Right renal pelvis (tissue), 4 donors: ENCODE measurements at regions not wholly inside any gene's neighbourhood (a gene's known extent, or its start where the extent isn't known, plus 50 kb on each side); places are given as distances from the start of the nearest gene placed in this dataset.

ENCODE experiments used
- DNase-seq, 4 donors: peaks; one replicate each; pipeline ENCODE4 v3.0.0-alpha.2; 2013; ENCODE audit warnings: low read depth in 4 of 4, low spot score in 3 of 4, missing footprints in 1 of 4

DNA sequence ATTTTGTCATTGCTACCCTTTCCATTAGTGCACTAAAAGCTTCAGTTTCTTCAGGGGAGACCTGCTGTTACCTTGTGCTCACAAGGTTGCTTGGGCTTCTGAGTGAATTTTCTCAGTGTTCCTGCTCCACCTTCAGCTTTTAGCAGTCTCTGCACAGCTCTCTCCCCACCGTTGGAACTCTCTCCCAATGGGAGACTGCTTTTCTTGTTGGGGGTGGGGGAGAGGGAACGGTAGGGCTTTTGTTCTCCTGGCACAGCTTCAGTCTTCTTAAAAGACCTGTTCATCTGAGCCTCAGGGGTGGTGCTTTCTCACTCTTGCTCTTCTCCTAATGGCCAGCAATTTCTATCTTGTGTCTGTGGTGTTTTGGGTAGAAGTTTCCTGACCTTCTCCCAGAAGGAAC, 915.7 kb downstream of the EFNA5 start:
- DNase-seq = no peak

DNA sequence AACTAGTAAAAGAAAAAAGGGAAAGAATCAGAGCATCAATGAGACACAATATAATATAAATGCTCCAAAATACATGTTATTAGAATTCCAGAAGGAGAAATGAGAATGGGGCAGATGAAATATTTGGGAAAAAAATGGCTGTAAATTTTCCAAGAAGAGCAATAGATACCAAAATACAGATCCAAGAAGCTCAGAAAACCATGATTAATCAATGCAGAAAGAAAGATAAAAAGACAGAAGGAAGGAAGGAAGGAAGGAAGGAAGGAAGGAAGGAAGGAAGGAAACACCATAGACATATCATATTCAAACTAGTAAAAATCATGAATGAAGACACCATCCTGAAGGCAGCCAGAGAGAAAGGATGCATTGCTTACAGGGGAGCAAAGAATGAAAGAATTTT, 920.9 kb downstream of the EFNA5 start:
- DNase-seq = no peak

DNA sequence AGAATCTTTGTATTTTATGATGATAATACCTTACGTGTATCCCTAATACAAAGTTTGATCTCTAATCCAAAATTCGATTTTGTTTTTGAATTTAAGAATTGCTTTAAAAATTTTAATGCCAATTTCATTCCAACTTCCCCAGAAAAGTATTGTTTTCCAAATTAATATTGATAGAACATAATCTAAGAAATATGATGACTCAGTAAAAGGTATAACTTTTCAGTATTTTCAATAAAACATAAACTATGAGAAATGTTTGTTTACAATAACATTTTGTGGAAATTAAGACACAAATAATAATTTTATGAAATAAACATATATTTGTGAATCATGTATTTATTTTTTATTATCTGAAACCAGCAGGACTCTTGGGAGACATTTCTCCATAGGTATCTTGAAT, 931.6 kb downstream of the EFNA5 start:
- no peak for DNase-seq

DNA sequence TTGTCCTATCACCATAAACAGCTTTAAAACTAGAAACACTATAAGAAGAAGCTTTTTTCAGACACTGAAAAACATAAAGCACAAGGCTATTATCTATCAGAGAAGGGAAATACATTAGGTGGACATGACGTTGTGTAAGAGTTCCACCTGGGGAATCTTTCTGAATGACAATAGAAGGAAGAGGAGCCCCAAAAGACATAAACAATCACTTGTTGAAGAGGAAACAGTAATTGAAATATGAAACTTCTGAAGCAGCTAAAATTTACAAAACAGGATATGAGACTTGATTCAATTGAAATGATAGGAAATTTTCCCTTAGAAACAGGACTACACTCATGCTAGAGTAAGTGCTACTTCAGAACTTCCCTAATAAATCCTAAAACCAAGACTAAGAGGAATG, 933.6 kb downstream of the EFNA5 start:
- DNase-seq = no peak

DNA sequence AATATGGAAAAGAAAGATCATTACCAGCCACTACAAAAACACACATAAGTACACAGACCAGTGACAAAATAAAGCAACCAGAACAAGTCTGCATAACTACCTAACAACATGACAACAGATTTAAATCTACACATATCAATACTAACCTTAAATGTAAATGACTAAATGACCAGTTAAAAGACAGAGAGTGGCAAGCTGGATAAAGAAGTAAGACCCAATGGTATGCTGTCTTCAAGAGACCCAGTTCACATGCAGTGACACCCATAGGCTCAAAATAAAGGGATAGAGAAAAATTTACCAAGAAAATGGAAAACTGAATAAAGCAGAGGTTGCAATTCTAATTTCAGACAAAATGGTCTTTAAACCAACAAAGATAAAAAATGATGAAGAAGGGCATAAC, 938.1 kb downstream of the EFNA5 start:
- DNase-seq = no peak

DNA sequence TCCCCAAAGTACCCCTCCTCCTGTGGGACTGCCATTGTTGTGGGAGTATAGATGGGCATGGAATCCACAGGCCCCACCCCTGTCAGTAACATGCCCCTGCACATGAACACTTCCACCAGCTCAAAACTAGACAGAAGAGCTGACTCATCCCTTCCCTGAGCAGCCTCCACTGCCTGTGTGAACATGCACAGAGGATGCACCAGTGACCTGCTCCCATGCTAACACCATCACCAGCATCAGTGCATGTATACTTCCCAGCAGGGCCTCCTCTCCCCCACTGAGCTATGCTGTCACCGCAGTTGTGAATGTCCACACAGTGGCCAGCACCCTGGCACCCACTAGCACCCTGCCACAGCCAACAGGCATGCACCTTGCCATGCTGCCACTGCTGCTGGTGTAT, 939.8 kb downstream of the EFNA5 start:
- DNase-seq = no peak

DNA sequence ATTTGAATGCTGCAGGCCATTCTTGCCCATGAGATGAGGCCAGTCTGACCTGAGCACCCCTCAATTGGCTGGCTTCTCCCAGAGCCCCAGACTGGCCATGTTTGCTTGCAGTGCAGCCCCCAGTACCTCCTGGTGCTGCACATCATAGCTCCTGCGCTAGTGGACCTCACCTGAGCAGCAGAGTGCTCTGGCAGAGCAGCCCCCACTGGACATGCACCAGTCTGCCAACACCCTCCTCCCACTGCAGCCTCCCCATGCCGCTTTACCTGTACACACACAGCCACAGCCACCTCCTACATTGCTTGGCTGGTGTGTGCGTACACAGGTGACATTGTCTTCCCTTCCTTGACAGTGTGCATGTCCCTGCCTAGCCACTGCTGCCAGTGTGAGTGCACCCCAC, 940.2 kb downstream of the EFNA5 start:
- DNase-seq = no peak

DNA sequence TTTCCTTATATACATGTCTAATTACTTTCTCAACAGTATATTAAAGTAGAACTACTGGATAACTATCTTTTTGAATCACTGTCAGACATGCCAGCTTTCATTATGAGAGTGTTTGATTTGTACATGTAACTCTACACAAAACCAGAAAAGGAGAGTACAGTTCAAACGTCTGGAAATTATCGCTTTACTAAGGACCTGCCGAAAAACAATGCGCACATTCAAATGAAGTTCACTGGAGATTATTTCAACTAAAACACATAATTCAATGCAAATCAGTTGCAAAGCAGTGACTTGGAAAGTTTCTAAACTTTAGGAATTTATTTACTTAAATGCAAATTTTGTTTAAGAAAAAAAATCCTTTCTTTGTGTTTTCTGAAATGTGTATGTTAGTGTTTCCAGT, 942.5 kb downstream of the EFNA5 start:
- no peak for DNase-seq

DNA sequence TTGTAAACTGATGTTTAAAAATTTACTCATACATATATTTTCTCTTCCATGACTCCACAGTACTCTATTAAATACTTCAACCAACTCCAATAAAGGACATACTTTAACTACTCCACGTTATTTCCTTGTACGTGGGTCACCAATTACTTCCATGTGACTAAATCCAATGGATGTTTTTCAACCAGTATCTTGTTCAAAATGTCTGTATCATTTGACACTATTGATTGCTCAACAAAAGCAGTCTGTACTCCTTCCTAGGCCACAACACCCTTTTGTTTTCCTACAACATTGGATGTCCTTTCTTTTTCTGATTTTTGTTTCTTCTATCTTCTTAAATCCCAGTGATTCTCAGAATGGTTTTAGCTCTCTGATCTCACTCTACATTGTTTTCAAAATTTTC, 943.7 kb downstream of the EFNA5 start:
- no peak for DNase-seq

DNA sequence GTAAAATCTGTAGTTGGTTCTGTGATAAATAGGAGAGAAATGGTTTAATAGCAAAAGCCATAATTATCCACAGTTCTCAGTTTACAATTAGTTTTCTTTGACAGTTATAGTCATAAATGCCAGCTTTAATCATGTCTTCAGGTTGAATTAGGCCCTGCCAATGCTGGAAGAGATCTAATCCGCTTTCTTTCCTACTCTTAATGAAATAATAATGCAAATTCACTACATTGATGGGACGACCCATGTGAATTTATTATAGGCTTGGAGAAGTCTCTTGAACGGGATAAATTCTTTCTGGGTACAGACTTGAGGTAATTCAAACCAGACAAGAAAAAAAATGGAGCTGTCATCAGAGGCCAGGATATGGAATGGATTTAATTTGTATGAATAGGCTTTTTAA, 950.4 kb downstream of the EFNA5 start:
- no peak for DNase-seq

DNA sequence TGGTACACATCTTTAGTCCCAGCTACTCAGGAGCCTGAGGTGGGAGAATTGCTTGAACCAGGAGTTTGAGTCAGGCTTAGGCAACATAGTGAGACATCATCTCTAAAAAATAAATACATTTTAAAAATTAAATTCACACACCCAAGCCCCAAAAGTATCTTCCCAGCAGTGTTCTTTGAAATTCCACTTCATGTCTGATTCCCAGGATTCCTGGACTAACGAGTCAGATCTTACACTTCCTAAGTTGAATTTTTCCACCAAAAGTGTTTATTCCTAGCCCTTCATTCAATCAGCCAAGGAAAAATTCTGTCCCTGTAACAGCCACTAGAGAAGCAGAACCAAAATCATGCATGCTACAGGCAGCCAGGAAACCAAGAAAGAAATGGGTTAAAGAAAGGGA, 970.9 kb downstream of the EFNA5 start:
- DNase-seq = no peak

DNA sequence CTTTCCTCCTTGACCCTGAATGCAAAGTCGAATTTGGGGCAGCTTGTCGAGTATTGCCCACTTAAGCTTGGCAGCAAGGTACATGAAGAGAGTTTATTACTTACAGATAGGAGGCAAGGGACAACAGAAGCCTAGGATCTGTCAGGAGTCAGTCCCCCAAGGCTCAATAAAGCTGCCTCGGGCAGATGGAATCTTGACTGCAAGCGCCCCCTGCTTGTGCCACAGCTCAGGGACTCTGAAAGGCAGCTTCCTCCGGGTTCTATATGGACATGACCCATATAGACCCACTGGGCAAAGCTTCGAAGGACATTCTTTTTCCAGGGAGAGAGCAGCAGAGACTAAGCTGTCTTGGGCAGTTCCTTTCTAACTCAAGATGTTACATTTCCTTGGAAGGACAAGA, 971.5 kb downstream of the EFNA5 start:
- no peak for DNase-seq

DNA sequence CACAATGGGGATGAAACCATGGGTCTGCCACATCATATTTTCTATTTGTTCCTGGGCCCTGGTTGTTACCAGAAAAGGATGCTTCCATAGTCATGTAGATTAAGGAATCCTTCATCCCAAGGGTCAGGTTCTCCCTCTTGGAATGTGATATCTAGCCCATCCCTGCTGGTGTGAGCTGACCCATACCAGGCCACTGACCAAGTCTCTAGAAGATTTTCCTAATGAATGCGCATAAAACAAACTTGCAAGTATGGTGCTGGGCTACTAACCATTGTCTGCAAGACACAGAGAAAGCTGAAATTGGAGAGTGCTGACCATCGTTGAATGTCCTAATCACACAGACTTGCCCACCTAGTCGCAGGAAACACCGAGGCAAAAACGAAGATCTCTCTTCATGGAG, 972.6 kb downstream of the EFNA5 start:
- no peak for DNase-seq

DNA sequence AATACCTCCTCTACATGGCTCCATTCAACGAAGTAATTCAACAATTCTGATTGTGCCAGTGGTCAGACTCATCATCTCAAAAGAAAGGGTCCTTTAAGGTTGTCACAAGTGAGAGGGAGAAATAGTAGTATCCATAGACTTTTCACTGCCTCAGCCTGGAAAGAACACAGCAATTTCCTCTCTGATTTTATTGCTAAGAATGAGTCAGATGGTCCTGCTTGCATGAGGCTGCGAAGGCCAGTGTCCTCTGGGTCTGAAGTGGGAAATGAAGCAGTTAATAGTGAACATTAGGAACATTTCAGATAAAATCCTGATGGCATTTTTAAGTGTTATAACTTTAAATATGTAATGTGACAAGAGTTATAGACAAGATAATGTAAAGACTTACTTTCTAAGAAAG, 979.0 kb downstream of the EFNA5 start:
- DNase-seq = no peak

DNA sequence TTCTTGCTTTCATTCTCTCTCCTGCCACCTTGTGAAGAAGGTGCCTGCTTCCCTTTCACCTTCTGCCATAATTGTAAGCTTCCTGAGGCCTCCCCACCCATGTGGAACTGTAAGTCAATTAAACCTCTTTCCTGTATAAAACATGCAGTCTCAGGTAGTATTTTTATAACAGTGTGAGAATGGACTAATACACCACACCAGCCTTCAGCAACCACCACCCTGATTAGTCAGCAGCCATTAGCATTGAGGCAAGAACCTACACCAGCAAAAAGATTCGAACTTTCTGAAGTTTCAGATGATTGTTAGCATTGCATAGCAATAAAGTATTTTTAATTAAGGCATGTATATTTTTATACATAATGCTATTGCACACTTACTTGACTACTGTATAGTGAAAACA, 980.2 kb downstream of the EFNA5 start:
- no peak for DNase-seq

DNA sequence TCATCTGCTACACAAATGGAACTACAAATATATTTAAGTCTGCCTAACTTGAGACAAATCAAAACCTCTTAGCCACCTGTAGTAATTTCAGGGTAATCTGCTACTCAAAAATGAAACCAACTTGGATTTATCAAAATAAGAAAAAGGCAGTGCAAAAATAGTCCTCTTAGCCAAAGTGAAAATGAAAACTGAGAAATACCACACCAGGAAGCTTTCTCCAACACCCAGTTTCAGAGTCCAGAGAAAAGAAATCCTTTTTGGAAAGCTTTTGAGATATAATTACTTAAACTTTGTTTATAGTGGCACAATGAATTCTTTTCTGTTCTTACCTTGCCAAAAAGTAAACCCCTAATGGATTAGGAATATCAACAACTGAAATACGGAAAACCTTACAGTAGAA, 990.4 kb downstream of the EFNA5 start:
- DNase-seq = no peak

DNA sequence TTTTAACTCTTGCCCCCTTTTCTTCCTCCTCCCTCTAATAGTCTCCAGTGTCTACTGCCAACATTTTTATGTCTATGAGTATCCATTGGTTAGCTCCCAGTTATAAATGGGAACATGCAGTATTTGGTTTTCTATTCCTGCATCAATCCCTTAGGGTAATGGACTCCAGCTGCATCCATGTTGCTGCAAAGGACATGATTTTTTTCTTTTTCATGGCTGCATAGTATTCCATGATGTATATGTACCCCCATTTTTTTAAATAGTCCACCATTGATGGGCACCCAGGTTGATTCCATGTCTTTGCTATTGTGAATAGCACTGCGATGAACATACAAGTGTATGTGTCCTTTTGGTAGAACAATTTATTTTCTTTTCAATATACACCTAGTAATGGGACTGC, 993.7 kb downstream of the EFNA5 start:
- no peak for DNase-seq

DNA sequence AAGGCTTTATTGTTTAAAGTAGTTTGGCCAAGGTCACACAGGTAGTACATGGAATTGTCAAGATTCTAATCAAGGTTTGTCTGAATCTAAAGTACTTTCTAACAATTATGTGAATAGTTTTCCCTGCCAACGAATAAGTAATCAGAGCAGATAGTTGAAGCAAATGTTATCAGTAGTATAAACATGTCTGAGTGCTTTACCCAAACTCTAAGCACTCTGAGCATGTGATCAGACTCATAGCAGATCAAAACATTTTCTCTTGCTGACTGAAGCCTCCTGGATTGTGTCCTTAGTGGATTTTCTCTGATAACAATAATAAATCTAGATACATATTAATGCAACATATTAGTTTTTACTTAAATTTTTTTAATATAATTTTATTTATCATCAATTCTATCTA, 995.0 kb downstream of the EFNA5 start:
- no peak for DNase-seq

DNA sequence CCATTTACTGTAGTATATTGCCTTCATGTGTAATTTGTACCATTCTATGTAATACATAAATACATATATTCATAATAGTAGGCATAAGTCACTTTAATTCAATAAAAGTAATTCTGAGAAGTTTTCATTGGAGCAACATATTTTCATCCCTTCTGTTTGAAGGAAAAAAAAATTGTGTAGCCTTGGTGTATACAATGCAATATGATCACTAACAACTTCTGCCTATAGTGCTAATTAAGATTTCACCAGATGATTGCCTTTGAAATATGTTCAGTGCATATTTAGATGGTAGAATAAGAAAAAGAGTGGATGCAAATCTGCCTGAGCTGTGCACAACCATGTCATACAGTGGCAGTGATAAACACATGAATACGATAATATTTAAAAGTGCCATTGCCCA, 996.8 kb downstream of the EFNA5 start:
- no peak for DNase-seq

DNA sequence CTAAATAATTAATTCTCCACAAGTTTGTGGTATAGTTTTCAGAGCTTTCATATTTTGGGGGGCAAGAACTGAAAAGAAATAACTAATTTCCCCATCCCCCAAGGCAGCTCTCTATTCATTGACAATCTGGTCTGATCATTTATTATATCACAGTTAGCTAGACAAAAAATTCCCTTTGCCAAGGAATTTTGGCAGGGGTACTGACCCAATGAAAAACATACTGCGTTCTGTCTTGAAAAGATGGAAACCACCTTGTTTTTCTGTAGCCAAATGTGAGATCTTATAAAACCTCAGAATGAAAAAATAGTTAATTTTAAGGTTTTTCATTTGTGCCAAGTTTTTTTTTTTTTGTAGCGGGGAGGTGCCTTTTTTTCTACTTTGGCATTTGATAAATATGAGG, 1008.9 kb downstream of the EFNA5 start:
- DNase-seq = no peak

DNA sequence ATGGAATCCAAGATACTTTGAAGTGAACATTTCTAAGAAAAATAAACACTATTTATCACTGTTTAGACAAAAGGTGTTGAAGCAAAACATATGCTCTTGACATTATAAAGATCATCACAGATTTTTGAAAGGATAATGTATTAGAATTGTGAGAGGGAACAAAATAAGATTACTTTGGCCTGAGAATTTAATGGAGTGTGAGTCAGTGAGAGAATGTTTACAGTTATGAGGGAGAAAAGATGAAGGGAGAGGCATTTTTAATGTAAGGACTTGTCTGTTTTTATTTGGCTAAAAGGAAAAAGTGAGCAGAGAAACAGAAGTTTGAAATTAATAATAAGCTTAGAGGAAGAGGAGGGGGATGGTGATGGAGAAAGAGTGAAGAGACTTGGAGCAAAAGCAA, 1010.1 kb downstream of the EFNA5 start:
- DNase-seq = no peak

DNA sequence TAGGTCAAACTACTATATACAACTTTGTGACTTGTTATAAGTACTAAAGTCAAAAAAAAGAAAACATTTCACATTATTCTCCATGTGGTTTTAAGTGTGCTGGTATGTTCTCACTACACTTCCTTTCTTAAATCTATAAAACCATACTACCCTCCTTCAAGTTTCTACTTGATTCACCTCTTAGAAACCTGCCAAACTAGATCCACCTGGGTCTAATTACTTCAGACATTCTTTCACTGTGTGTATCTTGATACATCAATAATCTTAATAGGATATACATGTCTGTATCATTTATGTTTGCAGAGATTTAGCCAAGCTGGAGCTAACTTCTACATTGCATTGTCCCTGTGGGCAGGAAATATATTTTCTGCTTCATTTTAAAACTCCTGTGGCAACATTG, 1012.6 kb downstream of the EFNA5 start:
- no peak for DNase-seq

DNA sequence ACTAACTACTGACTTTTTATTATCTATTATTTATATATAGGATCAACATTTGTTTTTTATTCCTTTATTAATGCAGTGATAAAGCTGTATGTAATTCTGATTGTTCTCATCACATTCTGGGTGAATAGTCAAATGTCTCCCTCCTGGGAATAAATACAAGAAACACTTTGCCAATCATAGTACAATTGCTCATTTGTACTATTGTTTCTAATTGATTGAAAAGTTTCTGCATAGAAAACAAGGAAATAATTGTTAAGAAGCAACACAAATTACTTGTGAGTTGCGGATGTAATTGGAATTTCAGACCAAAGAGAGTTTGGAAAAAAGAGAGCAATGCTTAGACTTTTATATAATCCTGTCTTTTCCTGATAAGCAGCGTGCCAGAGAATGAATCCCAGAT, 1013.9 kb downstream of the EFNA5 start:
- no peak for DNase-seq

DNA sequence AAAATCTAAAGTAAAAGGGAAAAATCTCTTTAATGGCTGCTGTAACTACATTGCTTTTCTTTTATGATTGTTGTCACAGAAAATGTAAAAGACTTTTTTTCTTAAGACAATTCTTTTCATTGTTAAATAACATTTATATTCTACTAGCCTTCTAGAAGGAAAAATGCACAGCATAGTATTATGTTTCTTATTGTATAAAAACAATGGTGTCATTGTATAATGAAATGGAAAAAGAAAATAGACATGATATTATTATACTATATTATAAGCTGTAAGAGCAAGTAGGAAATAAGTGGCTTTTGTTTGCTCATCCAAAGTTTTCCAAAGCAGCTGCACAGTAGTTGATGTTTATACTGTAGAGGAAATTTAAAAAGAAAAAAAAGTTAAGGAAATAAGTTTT, 1021.7 kb downstream of the EFNA5 start:
- no peak for DNase-seq
